Retinal pigment epithelial cell (primary cell): ENCODE measurements at regions not wholly inside any gene's neighbourhood (a gene's known extent, or its start where the extent isn't known, plus 50 kb on each side); places are given as distances from the start of the nearest gene placed in this dataset.

Experiments used
- DNase-seq: peaks from one replicate; pipeline ENCODE4 v3.0.0-alpha.2; 2010; ENCODE audit warnings: low read depth
- H3K4me3 ChIP-seq: 2 replicates; pipeline ENCODE4 v1.5.1; 2011; ENCODE audit warnings: mild to moderate bottlenecking, low read length, control low read depth, moderate library complexity
- CTCF ChIP-seq: conservative IDR thresholded peaks from 2 replicates; pipeline ENCODE4 v1.5.1; 2011; ENCODE audit warnings: low read depth, low read length, control low read depth, inconsistent platforms

DNA sequence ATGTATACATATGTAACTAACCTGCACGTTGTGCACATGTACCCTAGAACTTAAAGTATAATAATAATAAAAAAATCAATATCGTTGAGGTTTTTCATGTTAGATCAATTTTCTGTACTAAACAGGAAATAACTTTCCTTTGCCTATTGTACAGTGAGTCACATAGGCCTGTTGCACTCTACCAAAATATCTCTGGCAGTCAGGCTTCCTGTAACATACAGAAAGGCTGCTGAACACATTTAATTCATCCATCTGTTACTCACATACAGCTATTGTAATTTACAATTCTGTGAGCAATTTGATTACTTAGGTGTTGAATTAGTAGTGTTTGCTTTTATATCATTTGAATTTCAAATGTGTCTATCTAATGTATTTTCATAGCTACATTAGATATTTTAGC, 427.8 kb downstream of the TMA16 start:
- no peak overlapping the region for H3K4me3 ChIP-seq
- no peak for DNase-seq
- no peak for TF ChIP-seq CTCF

DNA sequence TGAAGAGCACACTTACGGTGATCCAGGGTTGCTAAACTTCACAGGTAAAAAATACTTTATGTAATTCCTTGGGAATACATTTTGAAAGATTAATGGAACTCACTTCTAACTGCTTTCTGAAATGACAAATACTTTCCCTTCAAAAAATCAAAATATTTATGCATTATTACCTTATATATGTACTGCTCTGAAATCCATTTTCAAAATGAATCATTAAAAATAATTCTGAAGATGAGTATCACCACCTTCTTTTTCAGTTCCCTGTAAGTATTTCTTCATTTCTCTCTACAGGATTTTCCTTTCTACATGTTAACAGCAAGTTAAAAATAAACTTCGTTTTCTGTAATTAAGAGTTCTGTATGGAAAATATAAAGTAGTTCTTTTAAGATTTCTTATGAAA, 428.6 kb downstream of the TMA16 start:
- DNase-seq = no peak
- no peak for TF ChIP-seq CTCF
- H3K4me3 ChIP-seq = no peak overlapping the region

- no peak for TF ChIP-seq CTCF
- H3K4me3 ChIP-seq = no peak overlapping the region
- no peak for DNase-seq
Measured at GRCh38 chr4:163930086-163930485, 435.6 kb downstream of the TMA16 start.

DNA sequence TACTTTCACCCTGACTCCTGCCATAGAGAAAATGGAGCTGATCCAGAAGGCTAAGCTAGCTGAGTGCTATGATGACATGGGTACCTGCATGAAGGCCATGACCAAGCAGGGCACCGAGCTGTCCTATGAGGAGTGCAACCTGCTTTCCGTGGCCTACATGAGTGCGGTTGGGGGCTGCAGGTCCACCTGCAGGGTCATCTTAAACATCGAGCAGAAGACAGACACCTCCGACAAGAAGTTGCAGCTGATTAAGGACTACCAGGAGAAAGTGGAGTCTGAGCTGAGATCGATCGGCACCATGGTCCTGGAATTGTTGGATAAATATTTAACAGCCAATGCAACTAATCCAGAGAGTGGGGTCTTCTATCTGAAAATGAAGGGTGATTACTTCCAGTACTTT, 438.0 kb downstream of the TMA16 start:
- TF ChIP-seq CTCF = no peak

GRCh38 chr4:163939597-163939996, 445.1 kb downstream of the TMA16 start:
- no peak for TF ChIP-seq CTCF
- H3K4me3 ChIP-seq = no peak overlapping the region
- DNase-seq = no peak

More for the DNA sequence above, 438.0 kb downstream of the TMA16 start:
- no peak overlapping the region for H3K4me3 ChIP-seq
- DNase-seq = no peak

DNA sequence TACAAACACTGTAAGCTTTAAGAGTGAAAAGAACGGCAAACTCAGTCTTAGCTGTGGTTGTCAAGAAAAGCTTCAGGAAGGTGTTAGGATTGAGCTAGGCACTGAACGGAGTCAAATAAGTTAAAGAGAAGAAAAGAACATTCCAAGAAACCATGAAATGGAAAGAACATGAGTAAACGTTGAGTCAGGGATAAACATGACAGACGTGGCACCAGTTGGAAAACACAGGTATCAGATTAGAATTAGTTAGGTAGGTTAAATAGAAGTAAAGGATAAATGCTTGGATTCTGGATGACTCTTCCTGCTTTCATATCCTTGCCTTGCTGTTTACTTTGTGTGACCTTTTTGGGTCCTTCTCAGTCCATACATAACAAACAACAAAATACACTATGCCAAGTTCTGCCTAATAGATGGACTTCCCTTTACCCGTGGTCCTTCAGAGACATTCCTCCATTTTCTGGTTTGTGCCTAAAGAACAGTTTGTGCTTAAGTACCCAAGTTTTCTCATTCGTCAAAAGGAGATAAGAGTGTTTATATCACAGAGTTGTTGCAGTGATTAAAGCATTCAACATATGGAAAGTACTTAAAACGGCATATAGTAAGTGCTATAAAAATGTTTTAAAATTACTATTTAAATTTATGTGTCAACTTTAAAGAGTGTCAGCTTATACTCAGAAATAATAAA, 446.9 kb downstream of the TMA16 start:
- DNase-seq = no peak
- no peak overlapping the region for H3K4me3 ChIP-seq
- no peak for TF ChIP-seq CTCF

GRCh38 chr4:163948920-163949455, 454.5 kb downstream of the TMA16 start:
- DNase-seq = no peak
- H3K4me3 ChIP-seq = no peak overlapping the region
- TF ChIP-seq CTCF = no peak
